Kidney epithelial cell (primary cell): ENCODE measurements at regions not wholly inside any gene's neighbourhood (a gene's known extent, or its start where the extent isn't known, plus 50 kb on each side); places are given as distances from the start of the nearest gene placed in this dataset.

Experiments
- DNase-seq: peaks from one replicate; pipeline ENCODE4 v3.0.0-alpha.2; 2010; ENCODE audit warnings: low read depth
- H3K27me3 ChIP-seq: 2 replicates; pipeline ENCODE4 v1.6.0; 2011; ENCODE audit warnings: low read length; ENCODE audit not compliant: control insufficient read depth, insufficient read depth
- H3K36me3 ChIP-seq: 2 replicates; pipeline ENCODE4 v1.5.1; 2011; ENCODE audit warnings: low read length; ENCODE audit not compliant: control insufficient read depth, insufficient read depth
- H3K4me3 ChIP-seq: 2 replicates; pipeline ENCODE4 v1.5.1; 2011; ENCODE audit warnings: low read depth, mild to moderate bottlenecking, control low read depth, low read length
- TF ChIP-seq, protein P1 (sequence below): IDR thresholded peaks from 2 replicates; pipeline ENCODE4 v1.5.1; 2011; ENCODE audit warnings: mild to moderate bottlenecking, moderate library complexity, low read length, control low read depth, inconsistent platforms; ENCODE audit not compliant: insufficient read depth, poor library complexity, severe bottlenecking

DNA sequence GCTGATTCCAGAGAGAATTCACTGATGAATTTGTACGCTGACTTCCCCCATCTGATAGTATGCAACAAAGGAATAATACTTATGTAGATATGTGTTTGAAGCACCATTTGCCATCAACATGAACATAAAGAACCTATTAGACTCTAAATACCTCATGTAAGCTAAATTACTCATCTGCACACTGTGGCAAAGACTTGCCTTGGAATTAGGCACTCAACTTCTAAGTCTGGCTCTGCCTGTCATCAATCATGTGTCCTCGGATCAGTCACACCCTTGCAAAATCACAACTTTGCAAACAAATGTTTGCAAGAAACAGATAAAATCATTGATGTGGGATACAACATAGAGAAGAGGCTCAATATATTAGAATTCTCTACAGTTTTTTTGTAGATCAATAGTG is 169.9 kb upstream of the LDB2 start:
- no peak overlapping the region for H3K4me3 ChIP-seq
- TF ChIP-seq, protein P1, sequence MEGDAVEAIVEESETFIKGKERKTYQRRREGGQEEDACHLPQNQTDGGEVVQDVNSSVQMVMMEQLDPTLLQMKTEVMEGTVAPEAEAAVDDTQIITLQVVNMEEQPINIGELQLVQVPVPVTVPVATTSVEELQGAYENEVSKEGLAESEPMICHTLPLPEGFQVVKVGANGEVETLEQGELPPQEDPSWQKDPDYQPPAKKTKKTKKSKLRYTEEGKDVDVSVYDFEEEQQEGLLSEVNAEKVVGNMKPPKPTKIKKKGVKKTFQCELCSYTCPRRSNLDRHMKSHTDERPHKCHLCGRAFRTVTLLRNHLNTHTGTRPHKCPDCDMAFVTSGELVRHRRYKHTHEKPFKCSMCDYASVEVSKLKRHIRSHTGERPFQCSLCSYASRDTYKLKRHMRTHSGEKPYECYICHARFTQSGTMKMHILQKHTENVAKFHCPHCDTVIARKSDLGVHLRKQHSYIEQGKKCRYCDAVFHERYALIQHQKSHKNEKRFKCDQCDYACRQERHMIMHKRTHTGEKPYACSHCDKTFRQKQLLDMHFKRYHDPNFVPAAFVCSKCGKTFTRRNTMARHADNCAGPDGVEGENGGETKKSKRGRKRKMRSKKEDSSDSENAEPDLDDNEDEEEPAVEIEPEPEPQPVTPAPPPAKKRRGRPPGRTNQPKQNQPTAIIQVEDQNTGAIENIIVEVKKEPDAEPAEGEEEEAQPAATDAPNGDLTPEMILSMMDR = no peak
- no peak for DNase-seq

DNA sequence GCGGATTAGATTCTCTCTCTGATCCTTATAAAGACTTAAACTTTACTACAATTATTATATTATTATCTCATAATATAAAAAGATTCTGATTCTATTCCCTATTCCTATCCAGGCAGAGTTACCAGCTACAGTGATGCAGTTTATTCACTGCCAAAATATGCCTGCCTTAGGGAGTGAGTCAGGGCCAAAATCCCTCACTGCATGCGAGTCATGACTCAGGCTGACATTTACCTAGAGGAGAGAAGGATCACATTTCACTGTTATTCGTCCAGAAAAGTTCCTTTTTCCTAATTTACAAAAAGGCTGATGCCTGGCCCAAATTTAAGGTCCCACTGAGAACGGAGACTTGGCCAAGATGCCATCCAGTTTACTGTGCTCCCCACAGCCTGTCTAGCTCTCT is 168.5 kb upstream of the LDB2 start:
- Histone ChIP-seq H3K36me3 (no peaks in the 10 kb centered on the region), H3K4me3 (no peak overlapping the region), H3K27me3 (no peaks in the 10 kb centered on the region)
- DNase-seq = peak; percentile 34
- TF ChIP-seq, protein P1 = no peak

More for the DNA sequence above, 169.9 kb upstream of the LDB2 start:
- Histone ChIP-seq H3K36me3 (no peaks in the 10 kb centered on the region), H3K27me3 (no peaks in the 10 kb centered on the region)

DNA sequence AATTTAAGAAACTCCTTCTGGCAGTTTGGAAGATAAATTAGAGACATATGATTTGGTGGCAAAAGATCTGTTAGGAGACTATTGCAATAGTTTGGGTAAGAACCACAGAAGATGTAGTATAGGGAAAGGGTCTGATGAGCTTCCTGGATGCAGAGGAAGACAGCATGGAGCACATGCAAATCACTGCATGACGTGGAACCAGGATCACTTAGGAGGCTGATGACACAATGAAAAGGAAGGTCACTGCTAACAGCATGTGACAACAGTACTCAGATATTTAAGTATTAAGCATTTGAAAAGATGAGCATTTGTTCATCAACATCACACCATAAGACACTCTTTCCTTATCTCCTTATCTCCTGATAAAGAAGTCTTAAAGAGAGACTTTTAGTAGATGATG is 167.8 kb upstream of the LDB2 start:
- H3K4me3 ChIP-seq = no peak overlapping the region
- no peaks in the 10 kb centered on the region for H3K36me3 ChIP-seq
- TF ChIP-seq, protein P1 = no peak
- DNase-seq = no peak
- H3K27me3 ChIP-seq = no peaks in the 10 kb centered on the region

- TF ChIP-seq, protein P1 = no peak
- H3K27me3 ChIP-seq = no peaks in the 10 kb centered on the region
- no peak overlapping the region for H3K4me3 ChIP-seq
- no peak for DNase-seq
- no peaks in the 10 kb centered on the region for H3K36me3 ChIP-seq
Measured at GRCh38 chr4:17065821-17066220, 167.4 kb upstream of the LDB2 start.

- Histone ChIP-seq H3K4me3 (no peak overlapping the region), H3K36me3 (no peaks in the 10 kb centered on the region), H3K27me3 (no peaks in the 10 kb centered on the region)
- no peak for DNase-seq
- TF ChIP-seq, protein P1 = no peak
Measured at GRCh38 chr4:17064959-17065358, 166.5 kb upstream of the LDB2 start.

DNA sequence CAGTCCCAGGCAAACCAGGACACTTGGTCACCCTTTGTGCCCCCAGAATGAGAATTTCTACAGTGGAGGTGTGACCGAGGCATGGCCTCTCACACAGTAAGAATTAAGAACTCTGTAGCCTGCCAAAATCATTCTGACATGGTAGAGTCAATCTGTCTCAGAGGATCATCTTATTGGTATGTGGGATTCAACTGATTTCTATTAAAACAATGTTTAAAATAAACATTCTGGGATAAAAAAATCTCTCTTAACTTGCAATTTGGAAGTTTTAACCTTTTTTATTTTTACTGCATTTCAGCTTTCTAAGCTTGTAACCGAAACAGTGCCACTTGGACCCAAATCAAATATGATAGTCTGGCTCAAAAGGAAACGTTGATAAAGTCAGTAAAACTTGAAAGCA is 165.4 kb upstream of the LDB2 start:
- Histone ChIP-seq H3K4me3 (no peak overlapping the region), H3K36me3 (no peaks in the 10 kb centered on the region), H3K27me3 (no peaks in the 10 kb centered on the region)
- DNase-seq = no peak
- TF ChIP-seq, protein P1 = no peak
